LNCAP (cell line): ENCODE measurements at regions not wholly inside any gene's neighbourhood (a gene's known extent, or its start where the extent isn't known, plus 50 kb on each side); places are given as distances from the start of the nearest gene placed in this dataset.

Experiments
- CTCF ChIP-seq: fragments of 450-650 bp; IDR thresholded peaks from 2 replicates; pipeline ENCODE4 v1.5.1; 2017; ENCODE audit warnings: mild to moderate bottlenecking

- TF ChIP-seq CTCF, result no peak
Measured at GRCh38 chr3:23085261-23085660, 117.9 kb upstream of the UBE2E2 start.

DNA sequence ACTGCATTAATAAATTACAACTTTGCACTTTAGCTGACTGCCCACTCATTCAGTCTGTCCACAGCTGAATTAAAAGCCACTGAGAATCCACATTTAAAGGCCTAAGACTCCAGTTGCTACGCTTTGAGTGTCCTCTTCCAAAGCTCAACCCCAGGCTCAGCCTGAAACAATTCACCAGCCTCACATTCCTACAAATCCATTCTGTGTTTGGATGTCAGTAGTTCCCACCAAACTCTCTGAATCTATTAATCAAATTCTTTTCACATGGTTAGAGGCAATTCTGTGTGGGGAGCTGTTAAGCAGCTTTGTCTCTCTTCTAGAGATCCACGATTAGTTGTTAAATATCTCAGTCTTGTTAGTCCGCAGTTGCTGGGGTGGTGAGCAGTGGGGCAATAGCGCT, 116.8 kb upstream of the UBE2E2 start:
- no peak for TF ChIP-seq CTCF

- TF ChIP-seq CTCF, result no peak
Measured at GRCh38 chr3:23086831-23087230, 116.3 kb upstream of the UBE2E2 start.

- no peak for TF ChIP-seq CTCF
Measured at GRCh38 chr3:23094412-23094811, 108.7 kb upstream of the UBE2E2 start.

GRCh38 chr3:23094890-23095462, 108.2 kb upstream of the UBE2E2 start:
- TF ChIP-seq CTCF, result no peak

DNA sequence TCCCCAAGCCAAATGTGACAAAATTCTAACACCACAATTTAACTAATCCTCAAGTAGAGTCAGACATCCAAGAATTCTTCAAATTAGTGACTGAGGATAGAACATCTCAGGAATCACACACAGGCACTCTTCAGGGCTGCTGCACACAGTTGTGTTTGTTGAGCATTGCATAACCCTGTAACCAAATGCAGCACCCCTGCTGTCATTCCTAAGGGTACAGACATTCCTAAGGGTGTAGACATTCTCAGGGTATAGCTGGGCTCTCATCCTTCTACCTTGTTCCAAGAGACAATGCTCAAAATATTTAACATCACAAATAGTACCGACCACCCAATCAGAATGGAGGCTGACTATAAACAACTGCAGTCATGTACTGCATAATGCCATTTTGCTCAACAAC, 107.1 kb upstream of the UBE2E2 start:
- no peak for TF ChIP-seq CTCF

DNA sequence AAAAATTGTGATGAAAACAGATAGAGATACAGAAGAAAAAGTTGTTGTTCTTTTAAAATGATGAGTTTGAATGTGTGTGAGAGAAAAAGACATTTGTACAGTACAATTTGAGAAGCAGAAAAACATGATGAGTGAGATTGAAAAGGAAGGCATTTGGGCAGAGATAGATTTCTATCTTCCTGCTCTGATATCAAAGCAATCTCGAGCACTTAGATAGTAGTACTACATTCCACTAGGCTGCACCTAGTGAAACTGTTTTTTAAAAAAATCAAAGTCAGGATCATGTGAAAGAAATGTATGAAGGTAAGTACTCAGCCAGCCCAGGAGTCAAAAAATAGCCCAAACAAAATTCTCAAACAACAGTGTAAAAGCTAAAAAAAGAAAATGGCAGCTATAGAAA, 104.1 kb upstream of the UBE2E2 start:
- no peak for TF ChIP-seq CTCF

DNA sequence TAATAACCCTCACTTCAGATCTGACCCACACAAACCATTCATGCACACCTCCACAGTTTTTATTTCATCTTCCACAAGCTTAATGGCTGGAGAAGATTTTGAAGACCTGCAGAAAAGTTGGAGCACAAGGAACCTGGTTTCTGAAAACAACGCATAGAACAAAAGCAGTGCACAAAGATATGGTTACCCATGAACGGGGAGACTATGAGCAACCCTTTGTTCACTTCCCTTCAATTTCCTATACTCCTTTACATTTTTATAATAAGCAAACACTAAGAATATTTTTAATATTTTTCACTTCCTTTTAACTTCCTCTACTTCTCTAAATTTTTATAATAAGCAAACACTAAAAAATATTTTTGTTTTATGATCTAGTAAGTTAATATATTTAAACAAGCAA, 103.5 kb upstream of the UBE2E2 start:
- TF ChIP-seq CTCF, result no peak
